Esophagus muscularis mucosa (tissue), 4 donors: ENCODE measurements at regions not wholly inside any gene's neighbourhood (a gene's known extent, or its start where the extent isn't known, plus 50 kb on each side); places are given as distances from the start of the nearest gene placed in this dataset.

Source experiments
- DNase-seq: peaks from one replicate; pipeline ENCODE4 v3.0.0-alpha.2; 2017; ENCODE audit errors: extremely low spot score
- H3K27ac ChIP-seq, 4 donors: fragments of 200-600 bp; sonication (generic); replicated peaks in 1 of 4; 1 replicate in 3 of 4; 2 replicates in 1 of 4; pipeline ENCODE4 v1.5.1; 2016 to 2019; ENCODE audit warnings: mild to moderate bottlenecking in 1 of 4
- H3K27me3 ChIP-seq, 4 donors: fragments of 200-600 bp; sonication (generic); one replicate each; pipeline versions ENCODE4 v1.5.1 to v1.6.0; 2016 to 2019
- H3K36me3 ChIP-seq, 4 donors: fragments of 200-600 bp; sonication (generic); one replicate each; pipeline ENCODE4 v1.5.1; 2016 to 2019
- H3K4me1 ChIP-seq, 4 donors: fragments of 200-600 bp; sonication (generic); one replicate each; pipeline ENCODE4 v1.5.1; 2016 to 2019
- H3K4me3 ChIP-seq, 4 donors: fragments of 200-600 bp; sonication (generic); 1 replicate in 2 of 4; 2 replicates in 2 of 4; pipeline ENCODE4 v1.5.1; 2016 to 2019; ENCODE audit warnings: mild to moderate bottlenecking in 4 of 4, moderate library complexity in 1 of 4
- H3K9me3 ChIP-seq, 4 donors: fragments of 200-600 bp; sonication (generic); 1 replicate in 3 of 4; 2 replicates in 1 of 4; pipeline ENCODE4 v1.5.1; 2016 to 2019
- EP300 ChIP-seq: sonication (generic); formaldehyde crosslinking; IDR thresholded peaks from one replicate; pipeline ENCODE4 v1.6.1; 2017; ENCODE audit warnings: antibody characterized with exemption
- POLR2A ChIP-seq: fragments of 450-650 bp; IDR thresholded peaks from one replicate; pipeline ENCODE4 v1.6.1; 2017; ENCODE audit warnings: antibody characterized with exemption, moderate library complexity, mild to moderate bottlenecking, low read depth
- POLR2AphosphoS5 ChIP-seq, 2 donors: sonication (generic); formaldehyde crosslinking; IDR thresholded peaks; one replicate each; pipeline ENCODE4 v1.6.1; 2017; ENCODE audit warnings: antibody characterized with exemption in 2 of 2
- WGBS: methylation state at CpG from one replicate; pipeline ENCODE4 v1.1.5; 2018; 5-methylcytosine and 5-hydroxymethylcytosine counted together
- intact Hi-C: fragments of 100-400 bp; cut with DNase I; formaldehyde crosslinking; loops from one replicate; pipeline ENCODE4 v1.15.1; 2023
- TF ChIP-seq, protein P1 (sequence below), 3 experiments: fragments of 200-600 bp in 2 of 3; fragments of 450-650 bp in 1 of 3; sonication (generic) in 2 of 3; IDR thresholded peaks; one replicate each; pipeline ENCODE4 v1.5.1; 2017 to 2019; ENCODE audit warnings: antibody characterized with exemption in 3 of 3, mild to moderate bottlenecking in 2 of 3, moderate library complexity in 1 of 3

DNA sequence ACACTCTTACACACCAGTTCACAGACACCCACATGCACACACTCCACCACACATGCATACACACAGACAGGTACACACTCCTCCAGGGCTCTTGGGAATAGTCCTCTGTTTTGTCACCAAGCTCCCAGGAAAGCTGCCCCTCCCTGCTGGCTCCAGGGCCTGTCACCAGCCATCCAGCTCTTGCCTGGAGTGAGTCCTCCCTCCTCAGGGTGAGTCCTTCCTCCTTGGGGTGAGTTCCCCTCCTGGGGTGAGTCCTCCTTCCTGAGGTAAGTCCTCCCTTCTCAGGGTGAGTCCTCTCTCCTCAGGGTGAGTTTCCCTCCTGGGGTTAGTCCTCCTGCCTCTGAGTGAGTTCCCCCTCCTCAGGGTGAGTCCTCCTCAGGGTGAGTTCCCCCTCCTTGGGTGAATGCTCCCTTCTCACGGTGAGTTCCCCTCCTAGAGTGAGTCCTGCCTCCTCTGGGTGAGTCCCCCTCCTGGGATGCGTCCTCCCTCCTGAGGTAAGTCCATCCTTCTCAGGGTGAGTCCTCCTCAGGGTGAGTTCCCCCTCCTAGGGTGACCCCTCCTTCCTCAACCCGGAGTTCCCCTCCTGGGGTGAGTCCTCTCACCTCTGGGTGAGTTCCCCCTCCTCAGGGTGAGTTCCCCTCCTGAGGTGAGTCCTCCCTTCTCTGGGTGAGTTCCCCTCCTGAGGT lies 100.6 kb upstream of the FGF3 start:
- H3K27me3 ChIP-seq: peaks cover 0 to 82% (median 0%) of the 10 kb centered on the region in 4 donors
- 100% methylated on average over 2 of the region's 3 CpGs for WGBS
- peak overlapping the region in 2 of 4 donors; percentile 35 to 63 for H3K27ac ChIP-seq
- DNase-seq: no peak
- H3K36me3 ChIP-seq: no peaks in the 10 kb centered on the region
- TF ChIP-seq POLR2AphosphoS5 (IDR thresholded peaks at IDR 0.05) (no peak), EP300 (no peak), POLR2A (no peak)
- TF ChIP-seq, protein P1, sequence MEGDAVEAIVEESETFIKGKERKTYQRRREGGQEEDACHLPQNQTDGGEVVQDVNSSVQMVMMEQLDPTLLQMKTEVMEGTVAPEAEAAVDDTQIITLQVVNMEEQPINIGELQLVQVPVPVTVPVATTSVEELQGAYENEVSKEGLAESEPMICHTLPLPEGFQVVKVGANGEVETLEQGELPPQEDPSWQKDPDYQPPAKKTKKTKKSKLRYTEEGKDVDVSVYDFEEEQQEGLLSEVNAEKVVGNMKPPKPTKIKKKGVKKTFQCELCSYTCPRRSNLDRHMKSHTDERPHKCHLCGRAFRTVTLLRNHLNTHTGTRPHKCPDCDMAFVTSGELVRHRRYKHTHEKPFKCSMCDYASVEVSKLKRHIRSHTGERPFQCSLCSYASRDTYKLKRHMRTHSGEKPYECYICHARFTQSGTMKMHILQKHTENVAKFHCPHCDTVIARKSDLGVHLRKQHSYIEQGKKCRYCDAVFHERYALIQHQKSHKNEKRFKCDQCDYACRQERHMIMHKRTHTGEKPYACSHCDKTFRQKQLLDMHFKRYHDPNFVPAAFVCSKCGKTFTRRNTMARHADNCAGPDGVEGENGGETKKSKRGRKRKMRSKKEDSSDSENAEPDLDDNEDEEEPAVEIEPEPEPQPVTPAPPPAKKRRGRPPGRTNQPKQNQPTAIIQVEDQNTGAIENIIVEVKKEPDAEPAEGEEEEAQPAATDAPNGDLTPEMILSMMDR (IDR thresholded peaks at IDR 0.05): no peak
- H3K4me1 ChIP-seq: peaks cover 26 to 31% (median 28%) of the 10 kb centered on the region in 4 donors
- no peak overlapping the region for H3K4me3 ChIP-seq
- H3K9me3 ChIP-seq: peaks cover 0 to 5% (median 2%) of the 10 kb centered on the region in 4 donors
- intact Hi-C loops: loop anchor here (2.0 to 10.0 kb wide), 2 partner anchors 235 to 277 kb away; no protein-coding TSS in a partner anchor

DNA sequence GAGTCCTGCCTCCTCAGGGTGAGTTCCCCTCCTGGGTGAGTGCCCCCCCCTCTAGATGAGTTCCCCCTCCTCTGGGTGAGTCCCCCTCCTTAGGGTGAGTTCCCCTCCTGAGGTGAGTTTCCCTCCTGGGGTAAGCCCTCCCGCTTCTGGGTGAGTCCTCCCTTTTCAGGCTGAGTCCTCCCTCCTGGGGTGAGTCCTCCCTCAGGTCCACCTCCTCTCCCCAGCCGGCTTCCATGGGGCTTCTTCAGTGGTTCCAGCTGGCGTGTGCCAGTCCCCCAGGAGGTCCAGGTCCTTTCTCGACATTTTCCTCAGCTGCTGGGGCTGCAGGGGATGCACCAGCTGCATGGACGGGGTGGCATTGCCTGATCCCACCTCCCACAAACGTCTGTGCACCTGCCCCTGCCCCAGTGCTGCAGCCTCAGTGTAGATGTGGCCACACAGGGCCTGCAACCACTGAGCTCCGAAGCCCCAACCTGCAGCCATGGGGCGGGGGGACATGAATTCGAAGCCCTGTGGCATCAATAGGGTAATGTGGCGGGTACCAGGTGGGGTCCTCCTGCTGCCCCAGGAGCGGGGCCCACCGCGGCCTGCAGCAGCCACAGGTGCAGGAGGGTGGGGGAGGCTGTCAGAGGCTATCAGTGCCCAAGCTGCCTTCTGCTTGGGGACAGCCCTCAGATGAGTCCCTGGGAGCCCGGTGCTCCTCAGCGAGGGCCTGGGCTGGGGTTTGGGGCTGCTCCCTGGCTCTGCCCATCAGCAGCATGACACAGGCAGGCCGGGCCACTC lies 101.3 kb upstream of the FGF3 start:
- Histone ChIP-seq H3K4me3 (no peak overlapping the region), H3K36me3 (no peaks in the 10 kb centered on the region), H3K27me3 (peaks cover 0 to 83% (median 0%) of the 10 kb centered on the region in 4 donors), H3K27ac (peak overlapping the region in 3 of 4 donors; percentile 31 to 45 (median 40)), H3K4me1 (peaks cover 19 to 27% (median 23%) of the 10 kb centered on the region in 4 donors), H3K9me3 (peaks cover 0 to 5% (median 2%) of the 10 kb centered on the region in 4 donors)
- TF ChIP-seq POLR2AphosphoS5 (IDR thresholded peaks at IDR 0.05) (no peak), EP300 (no peak), POLR2A (no peak)
- TF ChIP-seq, protein P1 (IDR thresholded peaks at IDR 0.05): no peak
- no peak for DNase-seq
- WGBS: 64% methylated on average over 5 of the region's 16 CpGs
- intact Hi-C loops: no loop called here

DNA sequence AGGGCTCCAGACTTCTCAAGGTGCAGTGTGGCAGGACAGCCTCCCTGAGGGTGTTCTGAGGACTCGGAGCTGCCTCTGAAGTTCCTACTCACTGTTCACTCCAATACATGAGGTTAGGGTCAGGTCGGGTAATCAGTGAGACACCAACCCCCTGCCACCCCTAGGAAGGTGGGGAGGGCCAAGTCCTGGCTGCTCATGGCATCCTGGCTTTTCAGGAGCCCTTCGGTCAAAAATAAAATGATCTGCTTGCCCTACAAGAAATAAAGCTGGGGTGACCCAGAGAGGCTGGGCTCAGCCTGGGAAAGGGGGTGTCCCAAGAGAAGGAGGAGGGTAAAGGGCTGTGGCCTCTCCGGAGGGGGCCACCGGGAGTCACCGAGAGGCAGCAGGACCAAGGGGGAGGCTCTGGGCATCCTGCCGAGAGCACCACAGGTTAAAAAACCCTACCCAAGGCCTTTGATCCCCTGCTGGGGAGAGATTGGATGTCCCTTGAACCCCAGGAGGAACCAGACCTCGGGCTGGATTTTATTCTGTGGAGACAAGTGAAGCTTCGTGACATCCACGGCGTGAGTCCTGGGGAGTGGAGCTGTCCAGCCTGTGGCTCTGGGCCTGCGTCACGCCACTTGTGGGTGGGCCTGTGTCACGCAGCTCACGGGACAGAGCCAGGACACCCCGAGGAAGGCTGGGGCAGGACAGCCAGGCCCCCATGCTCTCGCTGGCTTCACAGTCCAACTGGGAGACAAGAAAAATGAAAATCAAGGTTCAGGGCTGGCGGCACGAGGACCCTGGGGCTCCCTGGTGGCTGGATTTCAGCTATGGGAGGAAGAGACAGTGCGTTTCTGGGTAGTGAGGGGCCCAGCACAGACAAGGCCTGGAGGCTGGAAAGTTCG lies 102.2 kb upstream of the FGF3 start:
- intact Hi-C loops: no loop called here
- H3K4me3 ChIP-seq: no peak overlapping the region
- peak overlapping the region; percentile 31 to 50 (median 42) for H3K27ac ChIP-seq
- no peaks in the 10 kb centered on the region for H3K36me3 ChIP-seq
- peaks cover 0 to 85% (median 0%) of the 10 kb centered on the region in 4 donors for H3K27me3 ChIP-seq
- H3K9me3 ChIP-seq: peaks cover 0 to 5% (median 2%) of the 10 kb centered on the region in 4 donors
- 88% methylated on average over 12 of the region's 21 CpGs for WGBS
- TF ChIP-seq POLR2AphosphoS5 (IDR thresholded peaks at IDR 0.05) (no peak), EP300 (no peak), POLR2A (no peak)
- TF ChIP-seq, protein P1 (IDR thresholded peaks at IDR 0.05): no peak
- no peak for DNase-seq
- H3K4me1 ChIP-seq: peaks cover 11 to 23% (median 18%) of the 10 kb centered on the region in 4 donors

DNA sequence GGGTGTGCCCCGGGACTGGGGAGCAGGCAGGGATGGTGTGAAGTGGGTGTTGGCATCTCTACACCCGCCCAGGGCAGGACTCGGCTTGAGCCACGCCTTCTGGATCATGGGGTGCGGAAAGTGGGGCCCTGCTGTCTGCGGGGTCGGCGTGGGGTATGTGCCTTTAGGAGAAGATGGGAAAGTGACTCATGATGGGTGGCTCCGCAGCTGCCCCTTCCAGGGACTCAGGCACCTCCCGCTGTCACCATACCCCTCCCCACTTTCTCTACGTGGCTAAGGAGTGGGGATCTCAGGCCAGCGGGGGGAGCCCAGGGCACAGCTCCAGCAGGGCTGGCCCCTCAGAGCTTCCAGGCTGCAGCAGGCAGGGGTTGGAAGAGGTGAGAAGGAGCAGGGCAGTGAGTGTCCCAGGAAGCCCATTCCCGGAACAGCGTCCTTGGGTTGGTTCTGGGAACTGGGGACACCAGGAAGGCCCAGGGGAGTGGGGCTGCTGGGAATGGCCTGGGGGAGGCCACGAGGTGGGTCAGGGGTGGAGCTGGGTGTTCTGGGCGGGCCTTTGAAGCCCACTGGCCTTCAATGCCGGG lies 102.9 kb upstream of the FGF3 start:
- H3K27ac ChIP-seq: peak overlapping the region in 2 of 4 donors; percentile 41 to 45
- H3K9me3 ChIP-seq: no peaks in the 10 kb centered on the region
- intact Hi-C loops: no loop called here
- no peak overlapping the region for H3K4me3 ChIP-seq
- H3K4me1 ChIP-seq: peaks cover 11 to 23% (median 17%) of the 10 kb centered on the region in 4 donors
- WGBS: 85% methylated on average over 11 of the region's 17 CpGs
- TF ChIP-seq EP300: peak; percentile 13
- TF ChIP-seq, protein P1 (IDR thresholded peaks at IDR 0.05): no peak
- H3K27me3 ChIP-seq: peaks cover 0 to 87% (median 0%) of the 10 kb centered on the region in 4 donors
- no peaks in the 10 kb centered on the region for H3K36me3 ChIP-seq
- no peak for DNase-seq
